KMS-11 (cell line): ENCODE measurements at regions not wholly inside any gene's neighbourhood (a gene's known extent, or its start where the extent isn't known, plus 50 kb on each side); places are given as distances from the start of the nearest gene placed in this dataset.

Experiments
- H2AFZ ChIP-seq: fragments of 200-600 bp; sonication (generic); 2 replicates; pipeline ENCODE4 v1.6.1; 2016; ENCODE audit warnings: antibody characterized with exemption, mixed run types, low read depth
- H3K27ac ChIP-seq: fragments of 200-600 bp; sonication (generic); 2 replicates; pipeline ENCODE4 v1.6.1; 2016; ENCODE audit warnings: mild to moderate bottlenecking, mixed run types
- H3K27me3 ChIP-seq: fragments of 200-600 bp; sonication (generic); 2 replicates; pipeline ENCODE4 v1.6.1; 2017; ENCODE audit warnings: mild to moderate bottlenecking, low read depth, mixed run types, moderate library complexity; ENCODE audit not compliant: insufficient read depth
- H3K36me3 ChIP-seq: fragments of 200-600 bp; sonication (generic); 2 replicates; pipeline ENCODE4 v1.6.1; 2017; ENCODE audit warnings: mild to moderate bottlenecking, mixed run types; ENCODE audit not compliant: insufficient read depth
- H3K4me1 ChIP-seq: fragments of 200-600 bp; sonication (generic); 2 replicates; pipeline ENCODE4 v1.6.1; 2016; ENCODE audit warnings: mild to moderate bottlenecking, low read depth, mixed run types; ENCODE audit not compliant: poor library complexity, severe bottlenecking
- H3K4me2 ChIP-seq: fragments of 200-600 bp; sonication (generic); 2 replicates; pipeline ENCODE4 v1.7.0; 2016; ENCODE audit warnings: mild to moderate bottlenecking, mixed run types
- H3K4me3 ChIP-seq: fragments of 200-600 bp; sonication (generic); IDR thresholded peaks from 2 replicates; pipeline ENCODE4 v1.6.1; 2017; ENCODE audit warnings: low read depth, low read length, mixed read lengths; ENCODE audit not compliant: insufficient read depth
- H3K79me2 ChIP-seq: fragments of 200-600 bp; sonication (generic); 2 replicates; pipeline ENCODE4 v1.6.1; 2016; ENCODE audit warnings: low read depth, mixed run types; ENCODE audit not compliant: insufficient read depth
- H3K9ac ChIP-seq: fragments of 200-600 bp; sonication (generic); 2 replicates; pipeline ENCODE4 v1.6.1; 2016; ENCODE audit warnings: mild to moderate bottlenecking, mixed run types
- H4K20me1 ChIP-seq: fragments of 200-600 bp; sonication (generic); 2 replicates; pipeline ENCODE4 v1.6.1; 2016; ENCODE audit warnings: mild to moderate bottlenecking, mixed run types; ENCODE audit not compliant: insufficient read depth
- TF ChIP-seq, protein P1 (sequence below): fragments of 200-600 bp; sonication (generic); conservative IDR thresholded peaks from 2 replicates; pipeline ENCODE4 v1.6.1; 2017; ENCODE audit warnings: low read depth, mild to moderate bottlenecking, antibody characterized with exemption, low read length, moderate library complexity, mixed read lengths

DNA sequence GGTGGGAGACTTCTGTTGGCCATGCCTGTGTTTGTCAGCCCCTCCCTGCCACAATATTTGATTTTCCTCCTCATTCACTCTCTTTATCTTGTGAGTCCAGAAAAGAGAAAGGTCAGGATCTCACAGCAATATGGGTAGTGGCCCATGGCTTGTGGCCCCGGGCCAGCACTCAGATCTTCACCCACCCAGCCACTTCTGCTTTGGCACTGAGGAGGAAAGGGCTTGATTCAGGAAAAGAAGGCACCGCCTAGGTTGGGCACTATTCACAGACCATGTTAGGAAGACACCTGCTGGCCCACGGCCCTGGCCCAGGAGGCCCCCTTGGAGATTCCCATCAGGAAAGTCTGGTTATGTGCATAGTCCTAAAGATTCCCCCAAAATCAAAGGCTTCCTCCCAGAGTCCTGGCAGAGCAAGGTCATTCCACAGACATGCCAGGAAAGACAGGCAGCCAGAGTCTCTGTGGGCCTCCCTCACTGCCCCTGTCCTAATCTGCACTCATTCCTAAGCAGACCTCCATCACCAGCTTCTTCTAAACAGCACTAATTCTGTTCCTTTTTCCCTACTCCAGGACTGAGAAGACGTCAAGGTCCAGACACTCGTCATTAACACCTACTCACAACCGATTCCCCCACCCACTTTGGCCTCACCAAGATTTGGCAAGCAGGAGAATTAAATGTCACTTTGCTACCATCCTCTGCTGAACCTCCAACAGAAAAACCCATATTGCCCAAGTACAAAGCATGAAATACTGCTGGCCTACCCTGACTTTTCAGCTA lies 179.3 kb downstream of the DEPDC1B start:
- no peaks in the 10 kb centered on the region for H3K36me3 ChIP-seq
- H3K4me3 ChIP-seq, result no peak overlapping the region
- no peak overlapping the region for H3K27ac ChIP-seq
- no peaks in the 10 kb centered on the region for H4K20me1 ChIP-seq
- TF ChIP-seq, protein P1, sequence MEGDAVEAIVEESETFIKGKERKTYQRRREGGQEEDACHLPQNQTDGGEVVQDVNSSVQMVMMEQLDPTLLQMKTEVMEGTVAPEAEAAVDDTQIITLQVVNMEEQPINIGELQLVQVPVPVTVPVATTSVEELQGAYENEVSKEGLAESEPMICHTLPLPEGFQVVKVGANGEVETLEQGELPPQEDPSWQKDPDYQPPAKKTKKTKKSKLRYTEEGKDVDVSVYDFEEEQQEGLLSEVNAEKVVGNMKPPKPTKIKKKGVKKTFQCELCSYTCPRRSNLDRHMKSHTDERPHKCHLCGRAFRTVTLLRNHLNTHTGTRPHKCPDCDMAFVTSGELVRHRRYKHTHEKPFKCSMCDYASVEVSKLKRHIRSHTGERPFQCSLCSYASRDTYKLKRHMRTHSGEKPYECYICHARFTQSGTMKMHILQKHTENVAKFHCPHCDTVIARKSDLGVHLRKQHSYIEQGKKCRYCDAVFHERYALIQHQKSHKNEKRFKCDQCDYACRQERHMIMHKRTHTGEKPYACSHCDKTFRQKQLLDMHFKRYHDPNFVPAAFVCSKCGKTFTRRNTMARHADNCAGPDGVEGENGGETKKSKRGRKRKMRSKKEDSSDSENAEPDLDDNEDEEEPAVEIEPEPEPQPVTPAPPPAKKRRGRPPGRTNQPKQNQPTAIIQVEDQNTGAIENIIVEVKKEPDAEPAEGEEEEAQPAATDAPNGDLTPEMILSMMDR, result no peak
- no peak overlapping the region for H3K9ac ChIP-seq
- no peak overlapping the region for H2AFZ ChIP-seq
- H3K4me1 ChIP-seq, result no peaks in the 10 kb centered on the region
- no peak overlapping the region for H3K4me2 ChIP-seq
- H3K79me2 ChIP-seq, result no peaks in the 10 kb centered on the region
- no peaks in the 10 kb centered on the region for H3K27me3 ChIP-seq

DNA sequence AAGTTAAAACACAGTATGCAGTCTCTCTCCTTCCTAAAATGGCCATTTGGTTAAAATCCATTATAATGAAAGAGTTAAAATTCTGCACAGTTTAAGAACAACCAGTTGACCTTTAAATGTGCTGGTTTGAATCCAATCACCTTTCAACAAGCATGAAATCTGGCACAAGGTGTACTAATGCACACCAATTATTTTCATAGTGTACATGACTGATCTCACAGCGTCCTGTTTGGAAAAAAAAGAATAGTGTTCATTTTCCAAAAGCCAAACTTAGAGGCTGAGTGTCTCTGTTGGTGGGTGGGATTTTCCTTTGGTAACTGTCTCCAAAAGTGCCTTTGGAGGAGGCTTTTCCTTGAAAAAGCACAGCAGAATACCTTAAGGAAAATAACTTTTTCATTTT lies 180.6 kb downstream of the DEPDC1B start:
- no peaks in the 10 kb centered on the region for H3K27me3 ChIP-seq
- H2AFZ ChIP-seq, result no peak overlapping the region
- no peak overlapping the region for H3K27ac ChIP-seq
- no peak overlapping the region for H3K4me2 ChIP-seq
- H3K4me1 ChIP-seq, result no peaks in the 10 kb centered on the region
- TF ChIP-seq, protein P1, result no peak
- H3K79me2 ChIP-seq, result no peaks in the 10 kb centered on the region
- no peak overlapping the region for H3K4me3 ChIP-seq
- no peak overlapping the region for H3K9ac ChIP-seq
- H4K20me1 ChIP-seq, result no peaks in the 10 kb centered on the region
- no peaks in the 10 kb centered on the region for H3K36me3 ChIP-seq

DNA sequence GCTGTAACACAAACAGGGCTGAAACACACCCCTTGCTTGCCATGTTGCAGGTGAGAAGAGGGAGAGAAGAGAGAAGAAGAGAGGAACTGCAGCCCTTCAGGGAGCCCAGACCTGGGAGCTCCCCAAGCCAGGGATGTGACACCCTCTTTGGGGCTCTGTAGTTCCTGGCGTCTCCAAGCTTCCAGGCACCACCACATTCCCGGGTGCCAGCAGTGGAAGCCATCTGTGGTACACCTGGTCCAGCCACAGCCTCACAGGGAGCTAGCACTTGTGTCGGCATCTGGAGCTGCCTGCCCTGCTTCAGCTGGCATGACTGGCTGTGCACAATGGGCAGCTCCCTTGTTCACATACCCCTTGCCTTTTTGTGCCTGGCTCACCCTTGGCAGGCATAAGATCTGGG lies 182.1 kb downstream of the DEPDC1B start:
- H3K4me2 ChIP-seq, result no peak overlapping the region
- H3K4me1 ChIP-seq, result no peaks in the 10 kb centered on the region
- no peak overlapping the region for H2AFZ ChIP-seq
- H3K27me3 ChIP-seq, result no peaks in the 10 kb centered on the region
- H3K4me3 ChIP-seq, result no peak overlapping the region
- no peaks in the 10 kb centered on the region for H4K20me1 ChIP-seq
- TF ChIP-seq, protein P1, result no peak
- no peaks in the 10 kb centered on the region for H3K79me2 ChIP-seq
- no peaks in the 10 kb centered on the region for H3K36me3 ChIP-seq
- no peak overlapping the region for H3K9ac ChIP-seq
- no peak overlapping the region for H3K27ac ChIP-seq

DNA sequence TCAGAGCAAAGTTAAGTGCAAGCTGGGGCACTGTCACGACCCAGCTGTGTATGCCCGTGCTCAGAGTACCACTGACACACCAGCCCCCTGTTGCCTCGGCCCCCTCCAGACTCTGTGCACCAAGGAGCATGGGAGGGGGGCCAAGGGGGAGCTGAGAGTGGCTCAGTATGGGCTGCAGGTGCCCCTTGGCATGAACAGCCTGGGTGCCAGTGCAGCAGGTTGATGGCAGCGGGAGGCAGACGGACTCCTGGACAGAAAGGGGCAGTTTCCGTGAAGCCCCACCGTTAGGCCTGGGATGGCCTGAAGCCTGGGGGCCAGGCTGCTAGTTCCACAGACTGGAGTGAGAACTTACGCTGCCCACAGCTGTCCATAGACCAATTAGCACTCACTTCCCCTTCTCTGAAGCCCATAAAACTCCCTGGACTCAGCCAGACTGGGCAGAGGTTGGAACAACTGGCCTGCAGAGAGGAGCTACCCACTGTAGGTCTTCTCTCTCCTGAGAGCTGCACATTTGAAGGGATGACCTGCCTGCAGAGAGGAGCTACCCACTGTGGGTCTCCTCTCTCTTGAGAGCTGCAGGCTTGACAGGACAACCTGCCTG lies 182.8 kb downstream of the DEPDC1B start:
- no peak overlapping the region for H2AFZ ChIP-seq
- TF ChIP-seq, protein P1, result no peak
- no peaks in the 10 kb centered on the region for H3K79me2 ChIP-seq
- no peaks in the 10 kb centered on the region for H3K36me3 ChIP-seq
- H3K27ac ChIP-seq, result no peak overlapping the region
- H3K4me2 ChIP-seq, result no peak overlapping the region
- H3K4me3 ChIP-seq, result no peak overlapping the region
- no peaks in the 10 kb centered on the region for H3K4me1 ChIP-seq
- no peaks in the 10 kb centered on the region for H4K20me1 ChIP-seq
- H3K9ac ChIP-seq, result no peak overlapping the region
- no peaks in the 10 kb centered on the region for H3K27me3 ChIP-seq
